Nucleus accumbens (tissue), 56 donors: ENCODE measurements at regions not wholly inside any gene's neighbourhood (a gene's known extent, or its start where the extent isn't known, plus 50 kb on each side); places are given as distances from the start of the nearest gene placed in this dataset.

Experiments
- DNase-seq, 56 donors: peaks; one replicate each; lab custom pipeline; 2025; lab: John Stamatoyannopoulos, UW

GRCh38 chrX:142149919-142150318 is 55.2 kb downstream of the MAGEC2 start:
- no peak for DNase-seq

GRCh38 chrX:142134533-142134932 is 70.6 kb downstream of the MAGEC2 start:
- no peak for DNase-seq

GRCh38 chrX:142096253-142096652 is 108.8 kb downstream of the MAGEC2 start:
- DNase-seq: no peak

GRCh38 chrX:142095651-142096245 is 109.3 kb downstream of the MAGEC2 start:
- no peak for DNase-seq

- peak in 4 of 56 donors; percentile 0 to 1 (median 0) for DNase-seq
These were observed 115.9 kb downstream of the MAGEC2 start for GRCh38 chrX:142089193-142089592.

GRCh38 chrX:142084611-142085010 is 120.5 kb downstream of the MAGEC2 start:
- no peak for DNase-seq

GRCh38 chrX:142076633-142077032 is 128.5 kb downstream of the MAGEC2 start:
- DNase-seq: no peak

GRCh38 chrX:142068365-142068764 is 136.7 kb downstream of the MAGEC2 start:
- DNase-seq: no peak

- DNase-seq: no peak
These were observed 144.9 kb downstream of the MAGEC2 start for GRCh38 chrX:142060191-142060590.

- DNase-seq: no peak
These were observed 150.4 kb downstream of the MAGEC1 start for GRCh38 chrX:142054094-142054493.

- no peak for DNase-seq
These were observed 148.5 kb downstream of the MAGEC1 start for GRCh38 chrX:142052238-142052637.

GRCh38 chrX:142043196-142043595 is 139.5 kb downstream of the MAGEC1 start:
- DNase-seq: no peak

GRCh38 chrX:142040906-142041305 is 137.2 kb downstream of the MAGEC1 start:
- no peak for DNase-seq

GRCh38 chrX:142036116-142036515 is 132.4 kb downstream of the MAGEC1 start:
- no peak for DNase-seq

GRCh38 chrX:142005532-142005931 is 101.8 kb downstream of the MAGEC1 start:
- DNase-seq: no peak

- no peak for DNase-seq
These were observed 98.8 kb downstream of the MAGEC1 start for GRCh38 chrX:142002471-142002870.

- no peak for DNase-seq
These were observed 98.2 kb downstream of the MAGEC1 start for GRCh38 chrX:142001934-142002333.

GRCh38 chrX:141989815-141990214 is 86.1 kb downstream of the MAGEC1 start:
- DNase-seq: no peak

- DNase-seq: no peak
These were observed 85.4 kb downstream of the MAGEC1 start for GRCh38 chrX:141989134-141989533.

- DNase-seq: no peak
These were observed 78.6 kb downstream of the MAGEC1 start for GRCh38 chrX:141982296-141982695.

- no peak for DNase-seq
These were observed 72.1 kb downstream of the MAGEC1 start for GRCh38 chrX:141975839-141976238.

- DNase-seq: no peak
These were observed 66.0 kb downstream of the MAGEC1 start for GRCh38 chrX:141969706-141970105.

- no peak for DNase-seq
These were observed 56.9 kb downstream of the MAGEC1 start for GRCh38 chrX:141960578-141960977.
